ENCODE measurements at regions not wholly inside any gene's neighbourhood (a gene's known extent, or its start where the extent isn't known, plus 50 kb on each side); places are given as distances from the start of the nearest gene placed in this dataset.

DNA sequence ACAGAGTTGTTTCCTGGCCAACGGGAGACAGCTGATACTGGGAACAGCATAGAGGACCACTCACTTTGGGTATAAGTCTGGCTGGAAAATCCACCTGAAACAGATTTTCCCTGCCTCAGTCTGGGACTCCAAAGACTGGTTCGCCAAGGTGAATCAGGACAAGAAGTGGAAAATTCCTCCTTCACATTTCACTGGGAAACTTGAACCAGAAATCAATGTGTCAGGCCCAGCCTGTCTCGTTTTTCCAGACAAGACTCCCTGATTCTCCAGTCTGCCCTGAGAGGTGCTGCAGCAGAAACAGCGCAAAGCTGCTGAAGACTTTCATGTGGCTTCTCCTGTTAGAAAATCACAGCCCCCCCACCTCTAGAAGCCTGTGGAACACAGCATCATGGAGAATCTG, 269.8 kb downstream of the OPA1 start:
- no peak overlapping the region for H3K4me3 ChIP-seq (ENCODE audit: low read length)
- H3K36me3 ChIP-seq (ENCODE audit: insufficient read depth, low read depth, low read length), result no peaks in the 10 kb centered on the region
- H3K4me1 ChIP-seq (ENCODE audit: insufficient read depth, low read length), result 0 out of 2 replicates have a peak, but pooled peaks cover 6% of the 10 kb centered on the region
- no peaks in the 10 kb centered on the region for H3K9me3 ChIP-seq (ENCODE audit: insufficient read depth, low read depth, low read length)
- H3K27ac ChIP-seq (ENCODE audit: low read length), result no peak overlapping the region
- no peak overlapping the region for H3K9ac ChIP-seq (ENCODE audit: low read depth, low read length)
- peaks cover 14% of the 10 kb centered on the region for H3K27me3 ChIP-seq (ENCODE audit: insufficient read depth, low read length)

DNA sequence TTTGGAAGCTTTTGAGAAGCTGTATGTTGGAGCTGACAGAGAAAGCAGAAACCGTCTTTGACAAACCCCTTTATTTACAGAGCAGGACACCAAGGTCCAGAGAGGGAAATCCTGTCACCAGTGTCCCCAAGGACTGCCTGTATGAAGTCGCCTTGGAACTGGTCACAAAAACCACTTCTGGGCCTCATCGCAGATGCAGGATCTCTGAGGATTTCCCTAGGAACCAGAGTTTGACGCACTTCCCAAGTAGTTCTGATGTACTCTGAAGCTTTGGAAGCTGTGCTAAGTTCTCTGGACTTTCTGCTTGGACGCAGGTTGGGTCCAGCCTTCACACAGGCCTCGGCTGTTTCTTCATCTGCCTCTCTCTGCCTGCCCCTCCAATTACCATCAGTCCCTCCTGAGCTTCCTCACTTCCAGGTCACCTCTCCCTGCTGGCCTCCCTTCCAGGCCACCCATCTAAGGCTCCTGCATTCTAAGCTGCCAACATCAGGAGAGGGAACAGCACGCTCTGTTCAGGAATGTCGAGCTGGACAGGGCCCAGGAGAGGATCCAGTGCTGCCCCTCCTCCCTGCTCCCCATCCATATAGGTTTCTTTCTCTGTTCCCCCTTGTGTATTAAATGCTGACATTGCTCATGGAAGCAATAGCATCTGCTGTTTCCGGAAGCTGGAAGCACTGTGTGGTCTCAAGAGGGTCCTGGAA, 270.8 kb downstream of the OPA1 start:
- peaks cover 23% of the 10 kb centered on the region for H3K27me3 ChIP-seq (ENCODE audit: insufficient read depth, low read length)
- H3K4me1 ChIP-seq (ENCODE audit: insufficient read depth, low read length), result peaks cover 10% of the 10 kb centered on the region; the same call in 1 of the 2 replicates
- no peak overlapping the region for H3K27ac ChIP-seq (ENCODE audit: low read length)
- no peaks in the 10 kb centered on the region for H3K9me3 ChIP-seq (ENCODE audit: insufficient read depth, low read depth, low read length)
- no peaks in the 10 kb centered on the region for H3K36me3 ChIP-seq (ENCODE audit: insufficient read depth, low read depth, low read length)
- H3K9ac ChIP-seq (ENCODE audit: low read depth, low read length), result no peak overlapping the region
- no peak overlapping the region for H3K4me3 ChIP-seq (ENCODE audit: low read length)

DNA sequence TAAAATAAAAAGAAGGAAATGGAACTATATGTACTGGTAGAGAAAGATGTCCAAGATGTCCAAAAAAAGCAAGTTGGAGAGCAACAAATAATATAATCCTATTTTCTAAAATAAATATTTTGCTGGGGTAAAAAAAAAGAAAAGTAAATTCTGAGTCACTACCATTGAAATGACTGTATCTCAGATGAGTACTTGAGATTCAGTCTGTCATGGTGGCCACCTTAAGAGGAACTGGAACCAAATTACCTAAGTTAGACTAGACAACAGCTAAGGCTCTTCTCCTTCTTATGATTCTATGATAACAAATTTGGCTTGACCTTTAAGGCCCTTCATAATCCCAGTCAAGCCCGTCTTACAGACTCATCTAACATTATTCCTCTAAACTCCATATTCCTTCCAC, 270.6 kb upstream of the HES1 start:
- Histone ChIP-seq H3K27me3 (ENCODE audit: insufficient read depth, low read length) (peaks cover 39% of the 10 kb centered on the region), H3K4me3 (ENCODE audit: low read length) (no peak overlapping the region), H3K27ac (ENCODE audit: low read length) (no peak overlapping the region), H3K9ac (ENCODE audit: low read depth, low read length) (no peak overlapping the region), H3K36me3 (ENCODE audit: insufficient read depth, low read depth, low read length) (no peaks in the 10 kb centered on the region), H3K4me1 (ENCODE audit: insufficient read depth, low read length) (peaks cover 19% of the 10 kb centered on the region), H3K9me3 (ENCODE audit: insufficient read depth, low read depth, low read length) (no peaks in the 10 kb centered on the region)

DNA sequence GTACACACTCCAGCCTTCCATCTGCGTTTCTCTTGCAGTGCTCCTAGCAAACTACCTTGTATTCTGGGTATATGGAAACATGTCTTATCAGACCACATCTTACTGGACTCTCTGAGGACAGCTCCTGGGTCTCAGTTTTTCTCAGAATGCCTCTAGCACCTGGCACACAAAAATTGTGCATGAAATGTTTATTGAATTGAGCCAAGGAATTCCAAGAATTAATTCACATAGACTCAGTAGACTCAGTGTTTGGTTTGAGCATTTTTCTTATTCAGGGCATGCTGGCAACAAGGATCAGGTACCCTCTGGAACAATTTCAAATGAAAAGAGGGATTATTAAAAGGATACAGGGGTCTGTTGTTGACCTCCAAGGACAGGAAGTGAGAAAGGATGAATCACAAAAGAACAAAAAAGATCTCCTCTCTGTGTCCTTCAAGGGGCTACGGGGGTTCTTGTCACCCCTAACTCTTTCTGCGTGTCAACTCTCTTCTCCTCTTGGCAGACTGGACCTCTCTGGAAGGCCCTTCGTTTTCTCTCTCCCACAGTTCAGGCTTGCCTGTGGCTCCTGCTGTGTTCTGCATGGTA, 270.0 kb upstream of the HES1 start:
- H3K36me3 ChIP-seq (ENCODE audit: insufficient read depth, low read depth, low read length), result no peaks in the 10 kb centered on the region
- H3K27me3 ChIP-seq (ENCODE audit: insufficient read depth, low read length), result peaks cover 45% of the 10 kb centered on the region
- H3K9me3 ChIP-seq (ENCODE audit: insufficient read depth, low read depth, low read length), result no peaks in the 10 kb centered on the region
- peaks cover 22% of the 10 kb centered on the region for H3K4me1 ChIP-seq (ENCODE audit: insufficient read depth, low read length)
- H3K9ac ChIP-seq (ENCODE audit: low read depth, low read length), result no peak overlapping the region
- no peak overlapping the region for H3K4me3 ChIP-seq (ENCODE audit: low read length)
- no peak overlapping the region for H3K27ac ChIP-seq (ENCODE audit: low read length)

DNA sequence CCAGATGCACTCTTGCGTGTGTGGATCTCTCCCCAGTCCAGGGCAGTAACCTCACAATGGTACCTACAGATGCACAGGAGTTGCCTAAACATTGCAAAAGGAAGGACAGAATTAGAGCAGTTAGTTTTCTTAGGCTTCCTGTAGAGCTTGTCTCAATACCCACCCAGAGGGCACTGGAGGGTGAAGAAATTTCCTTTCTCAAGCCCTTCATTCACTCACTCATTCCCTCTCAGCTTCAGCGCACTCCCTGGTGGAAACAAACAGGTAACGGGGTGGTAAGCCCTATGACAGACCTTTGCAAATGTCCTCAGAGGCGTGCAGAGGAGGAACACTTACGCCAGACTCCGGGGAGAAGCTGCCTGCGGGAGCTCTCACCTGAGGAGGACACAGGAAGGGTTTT, 267.4 kb upstream of the HES1 start:
- peaks cover 50% of the 10 kb centered on the region for H3K27me3 ChIP-seq (ENCODE audit: insufficient read depth, low read length)
- H3K4me3 ChIP-seq (ENCODE audit: low read length), result no peak overlapping the region
- no peak overlapping the region for H3K27ac ChIP-seq (ENCODE audit: low read length)
- no peak overlapping the region for H3K9ac ChIP-seq (ENCODE audit: low read depth, low read length)
- H3K36me3 ChIP-seq (ENCODE audit: insufficient read depth, low read depth, low read length), result no peaks in the 10 kb centered on the region
- H3K4me1 ChIP-seq (ENCODE audit: insufficient read depth, low read length), result peaks cover 22% of the 10 kb centered on the region
- H3K9me3 ChIP-seq (ENCODE audit: insufficient read depth, low read depth, low read length), result no peaks in the 10 kb centered on the region

DNA sequence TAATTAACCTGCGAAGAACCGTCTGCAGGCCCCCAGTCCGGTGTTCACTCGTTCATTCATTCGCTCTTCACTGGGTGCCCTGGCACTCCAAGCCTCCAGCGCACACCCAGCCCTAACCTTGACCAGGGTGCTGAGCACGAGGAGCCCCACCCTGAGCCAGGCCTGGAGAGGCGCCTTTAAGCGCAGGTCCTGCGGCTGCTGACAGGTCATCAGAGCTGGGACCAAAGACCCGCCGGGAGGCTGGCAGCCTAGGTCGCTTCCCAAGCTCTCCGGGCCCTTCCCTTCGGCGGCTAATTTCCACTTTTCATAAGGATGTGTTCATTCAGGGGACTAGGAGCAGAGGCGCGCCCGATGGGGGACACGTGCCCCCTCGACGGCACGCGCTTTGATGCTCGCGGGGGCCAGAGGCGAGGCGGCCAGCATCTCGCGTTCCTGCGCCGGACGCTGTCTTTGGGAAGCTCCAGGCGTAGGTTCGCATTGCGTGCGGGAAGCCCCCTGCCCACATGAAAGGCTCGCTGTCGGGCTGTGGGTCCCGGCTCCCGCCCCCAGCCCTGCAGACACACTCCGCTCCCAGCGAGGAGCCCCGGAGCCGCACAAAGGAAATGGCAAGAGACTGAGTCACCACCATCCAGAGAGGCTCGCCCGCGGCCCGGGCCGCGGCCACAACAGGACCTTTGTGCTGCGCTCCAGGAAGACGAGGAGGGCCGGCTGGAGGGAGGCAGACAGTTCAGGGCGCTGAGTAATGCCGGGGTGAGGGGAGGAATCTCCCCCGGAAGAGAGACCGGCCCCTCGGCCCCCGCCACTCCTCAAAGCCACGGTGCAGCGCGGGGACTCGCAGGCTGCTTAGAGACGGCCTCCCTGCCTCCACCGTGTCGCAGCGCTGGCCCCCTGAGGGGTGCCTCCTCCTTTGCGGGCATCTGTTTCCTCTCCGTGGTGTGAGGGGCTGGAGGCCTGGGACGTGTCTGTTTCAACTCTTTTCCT, 266.4 kb upstream of the HES1 start:
- H3K4me1 ChIP-seq (ENCODE audit: insufficient read depth, low read length), result peaks cover 22% of the 10 kb centered on the region
- peak overlapping the region; percentile 4; the same call in 1 of the 2 replicates for H3K4me3 ChIP-seq (ENCODE audit: low read length)

DNA sequence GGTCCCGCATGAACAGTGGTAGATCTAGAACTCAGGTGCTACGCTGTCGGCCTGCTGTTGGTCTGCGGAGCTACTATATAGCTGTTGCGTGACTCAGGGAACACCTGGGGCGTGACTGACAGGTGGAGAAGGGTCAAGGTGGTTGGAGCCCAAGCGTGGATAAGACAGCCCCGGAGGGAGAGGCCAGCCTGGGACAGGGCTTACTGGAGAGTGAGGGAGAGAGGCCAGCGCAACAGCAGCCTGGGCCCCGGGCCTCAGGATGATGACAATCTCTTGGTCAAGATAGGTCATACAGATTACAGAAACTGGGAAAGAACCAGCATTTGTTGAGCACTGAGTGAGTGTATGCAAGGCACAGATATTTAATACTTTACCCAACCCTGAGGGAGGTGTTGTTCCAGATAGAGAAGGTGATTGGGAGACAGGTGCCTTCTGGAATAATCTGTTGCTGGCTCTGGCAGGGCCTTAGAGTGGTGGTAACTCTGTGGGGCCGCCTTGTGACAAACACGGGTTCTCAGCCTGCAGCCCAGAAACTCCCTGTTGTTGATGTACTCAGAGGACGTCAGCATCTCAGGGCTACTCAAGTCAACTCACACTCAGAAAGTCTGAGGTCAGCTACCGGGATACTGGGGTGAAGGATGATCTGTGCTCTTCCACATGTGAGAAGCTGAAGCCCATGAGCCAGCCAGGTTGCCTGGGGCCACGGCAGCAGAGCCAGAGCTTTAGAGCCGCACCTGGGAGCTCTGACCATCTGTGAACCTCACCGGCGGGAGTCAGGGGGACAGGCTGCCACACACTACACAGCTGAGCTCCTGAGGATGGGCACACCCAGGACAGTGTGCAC, 265.4 kb upstream of the HES1 start:
- no peaks in the 10 kb centered on the region for H3K9me3 ChIP-seq (ENCODE audit: insufficient read depth, low read depth, low read length)
- H3K4me3 ChIP-seq (ENCODE audit: low read length), result no peak overlapping the region
- no peak overlapping the region for H3K27ac ChIP-seq (ENCODE audit: low read length)
- H3K4me1 ChIP-seq (ENCODE audit: insufficient read depth, low read length), result peaks cover 22% of the 10 kb centered on the region
- H3K9ac ChIP-seq (ENCODE audit: low read depth, low read length), result no peak overlapping the region; the same call in 1 of the 2 replicates
- H3K27me3 ChIP-seq (ENCODE audit: insufficient read depth, low read length), result peaks cover 50% of the 10 kb centered on the region
- no peaks in the 10 kb centered on the region for H3K36me3 ChIP-seq (ENCODE audit: insufficient read depth, low read depth, low read length)

More for the DNA sequence above, 266.4 kb upstream of the HES1 start:
- Histone ChIP-seq H3K9me3 (ENCODE audit: insufficient read depth, low read depth, low read length) (no peaks in the 10 kb centered on the region), H3K9ac (ENCODE audit: low read depth, low read length) (peak overlapping the region; percentile 35; the same call in 1 of the 2 replicates), H3K27ac (ENCODE audit: low read length) (no peak overlapping the region), H3K27me3 (ENCODE audit: insufficient read depth, low read length) (peaks cover 50% of the 10 kb centered on the region), H3K36me3 (ENCODE audit: insufficient read depth, low read depth, low read length) (no peaks in the 10 kb centered on the region)

DNA sequence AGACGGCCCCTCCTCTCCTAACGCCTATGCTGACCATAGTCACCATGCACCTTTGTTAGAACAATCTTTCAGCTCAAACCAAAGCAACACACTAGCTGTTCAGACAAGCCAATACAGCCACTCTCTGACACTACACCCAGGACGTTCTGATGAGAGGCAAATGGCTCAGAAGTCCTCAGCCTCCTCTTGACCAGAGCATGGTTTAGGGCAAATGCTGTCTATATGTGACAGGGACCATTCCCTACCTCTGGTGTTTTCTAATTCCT, 264.8 kb upstream of the HES1 start:
- H3K9ac ChIP-seq (ENCODE audit: low read depth, low read length), result no peak overlapping the region
- no peak overlapping the region for H3K4me3 ChIP-seq (ENCODE audit: low read length)
- H3K36me3 ChIP-seq (ENCODE audit: insufficient read depth, low read depth, low read length), result no peaks in the 10 kb centered on the region
- no peaks in the 10 kb centered on the region for H3K9me3 ChIP-seq (ENCODE audit: insufficient read depth, low read depth, low read length)
- H3K27ac ChIP-seq (ENCODE audit: low read length), result no peak overlapping the region
- H3K27me3 ChIP-seq (ENCODE audit: insufficient read depth, low read length), result peaks cover 50% of the 10 kb centered on the region
- H3K4me1 ChIP-seq (ENCODE audit: insufficient read depth, low read length), result peaks cover 19% of the 10 kb centered on the region

DNA sequence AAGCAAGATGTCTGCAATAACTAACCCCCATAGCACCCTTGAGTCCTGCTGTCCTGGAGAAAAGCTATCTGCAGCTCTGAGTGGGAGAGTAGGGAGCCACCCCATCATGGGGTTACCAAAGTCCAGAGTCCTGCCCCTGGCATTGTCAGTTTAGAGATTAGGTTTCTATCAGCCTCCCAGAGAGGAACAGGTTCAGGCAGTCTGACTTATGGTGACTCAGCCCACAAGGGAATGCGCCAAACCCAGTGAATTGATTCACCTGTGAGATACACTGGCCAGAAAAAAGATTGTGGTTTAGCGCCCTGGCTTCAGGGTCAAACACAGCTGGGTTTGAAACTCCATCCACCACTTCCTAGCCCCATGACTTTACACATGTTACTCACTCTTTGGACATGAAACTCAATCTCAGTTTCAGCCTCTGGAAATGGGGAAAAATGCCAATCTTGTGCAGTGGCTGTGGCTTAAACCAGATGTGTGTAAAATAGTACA, 263.6 kb upstream of the HES1 start:
- H3K27ac ChIP-seq (ENCODE audit: low read length), result no peak overlapping the region
- no peak overlapping the region for H3K4me3 ChIP-seq (ENCODE audit: low read length)
- no peak overlapping the region for H3K9ac ChIP-seq (ENCODE audit: low read depth, low read length)
- H3K36me3 ChIP-seq (ENCODE audit: insufficient read depth, low read depth, low read length), result no peaks in the 10 kb centered on the region
- peaks cover 41% of the 10 kb centered on the region for H3K27me3 ChIP-seq (ENCODE audit: insufficient read depth, low read length)
- H3K4me1 ChIP-seq (ENCODE audit: insufficient read depth, low read length), result peaks cover 16% of the 10 kb centered on the region
- H3K9me3 ChIP-seq (ENCODE audit: insufficient read depth, low read depth, low read length), result no peaks in the 10 kb centered on the region

DNA sequence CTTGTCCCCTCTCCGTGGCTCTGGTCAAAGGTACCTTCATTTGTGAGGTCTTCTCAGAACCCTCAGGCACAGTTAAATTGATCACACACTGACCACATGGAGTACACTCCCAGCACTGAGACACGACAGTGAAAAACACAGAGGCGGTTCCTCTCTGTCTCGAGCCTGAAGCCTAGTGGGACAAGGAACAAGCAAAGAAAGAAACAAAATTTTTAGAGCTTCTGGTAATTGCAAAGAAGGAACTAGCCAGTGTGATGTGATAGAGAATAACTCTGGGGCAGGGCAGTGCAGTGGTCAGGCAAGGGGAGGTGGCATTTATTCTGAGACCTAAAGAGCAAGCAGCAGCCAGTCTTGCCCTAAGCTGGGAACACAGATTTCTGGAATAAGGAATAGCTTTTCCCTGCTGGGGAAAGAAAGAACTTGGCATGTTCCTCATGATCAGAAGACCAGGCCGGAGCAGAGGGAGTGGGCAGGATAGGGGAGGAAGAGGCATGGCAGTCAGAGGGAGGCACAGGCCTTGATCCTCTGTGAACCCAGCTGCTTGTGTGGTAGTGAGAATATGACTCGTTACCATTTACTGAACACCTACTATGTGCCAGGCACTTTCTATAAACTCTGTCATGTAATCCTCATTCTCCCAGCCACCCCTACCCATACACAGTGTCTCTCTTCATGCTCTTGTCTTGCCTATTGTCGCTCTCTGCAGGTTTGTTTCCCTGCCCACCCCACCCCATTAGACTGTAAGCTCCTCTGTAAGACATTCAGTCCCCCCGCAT, 262.3 kb upstream of the HES1 start:
- Histone ChIP-seq H3K9ac (ENCODE audit: low read depth, low read length) (no peak overlapping the region), H3K4me1 (ENCODE audit: insufficient read depth, low read length) (peaks cover 14% of the 10 kb centered on the region), H3K27ac (ENCODE audit: low read length) (no peak overlapping the region)

More for the DNA sequence above, 262.3 kb upstream of the HES1 start:
- Histone ChIP-seq H3K27me3 (ENCODE audit: insufficient read depth, low read length) (peaks cover 28% of the 10 kb centered on the region), H3K9me3 (ENCODE audit: insufficient read depth, low read depth, low read length) (no peaks in the 10 kb centered on the region), H3K4me3 (ENCODE audit: low read length) (no peak overlapping the region), H3K36me3 (ENCODE audit: insufficient read depth, low read depth, low read length) (no peaks in the 10 kb centered on the region)
